ENCODE measurements at regions not wholly inside any gene's neighbourhood (a gene's known extent, or its start where the extent isn't known, plus 50 kb on each side); places are given as distances from the start of the nearest gene placed in this dataset.

GRCh38 chr18:57296336-57296735 lies 56.0 kb upstream of the ST8SIA3 start:
- Histone ChIP-seq H3K27ac (no peak overlapping the region), H3K4me3 (no peak overlapping the region), H3K4me1 (replicated peaks in 1 of 2) (peaks cover 5 to 11% of the 10 kb centered on the region in 2 donors)
- in situ Hi-C loops (cut with MboI; ENCODE audit: low pct_unique_long_range_greater_than_20kb in 2 of 9, low sequenced_read_pairs in 9 of 9, unreplicated experiment in 9 of 9) = no loop called here
- ATAC-seq (replicated peaks in 6 of 8) = no peak

GRCh38 chr18:57297306-57297705 lies 55.1 kb upstream of the ST8SIA3 start:
- H3K4me3 ChIP-seq = no peak overlapping the region
- no peak overlapping the region for H3K27ac ChIP-seq
- WGBS, 10 experiments = 40 to 100% (median 91%) methylated on average over 1 to 5 of the region's 7 CpGs; no CpG with 5 or more reads in 7 of the 10 experiments
- in situ Hi-C loops (cut with MboI; ENCODE audit: low pct_unique_long_range_greater_than_20kb in 2 of 9, low sequenced_read_pairs in 9 of 9, unreplicated experiment in 9 of 9) = no loop called here
- no peak for ATAC-seq (replicated peaks in 6 of 8)
- peaks cover 15 to 20% of the 10 kb centered on the region in 2 donors for H3K4me1 ChIP-seq (replicated peaks in 1 of 2)

- Histone ChIP-seq H3K27ac (no peak overlapping the region), H3K4me1 (replicated peaks in 1 of 2) (peaks cover 19 to 21% of the 10 kb centered on the region in 2 donors), H3K4me3 (no peak overlapping the region)
- in situ Hi-C loops (cut with MboI; ENCODE audit: low pct_unique_long_range_greater_than_20kb in 2 of 9, low sequenced_read_pairs in 9 of 9, unreplicated experiment in 9 of 9) = no loop called here
- ATAC-seq (replicated peaks in 6 of 8) = no peak
Observed at GRCh38 chr18:57299931-57300330, 52.4 kb upstream of the ST8SIA3 start.

GRCh38 chr18:57301573-57302559 lies 50.5 kb upstream of the ST8SIA3 start:
- peak in 5 of 8 experiments; percentile 80 to 94 (median 90) for ATAC-seq (replicated peaks in 6 of 8)
- Histone ChIP-seq H3K4me1 (replicated peaks in 1 of 2) (peaks cover 19 to 25% of the 10 kb centered on the region in 2 donors), H3K27ac (peak overlapping the region in 1 of 2 donors; percentile 15), H3K4me3 (no peak overlapping the region)
- 0 to 69% (median 10%) methylated on average over 1 to 10 of the region's 11 CpGs; no CpG with 5 or more reads in 1 of the 10 experiments for WGBS, 10 experiments
- in situ Hi-C loops (cut with MboI; ENCODE audit: low pct_unique_long_range_greater_than_20kb in 2 of 9, low sequenced_read_pairs in 9 of 9, unreplicated experiment in 9 of 9) = no loop called here
